Natural killer cell (primary cell): ENCODE measurements at regions not wholly inside any gene's neighbourhood (a gene's known extent, or its start where the extent isn't known, plus 50 kb on each side); places are given as distances from the start of the nearest gene placed in this dataset.

Source experiments
- ATAC-seq, 3 donors: fragments of 150-1000 bp in 2 of 3; fragments of 200-7000 bp in 1 of 3; cut with Tn5 transposase; 1 replicate in 1 of 3; 2 replicates in 2 of 3; pipeline ENCODE4 v1.10.0; 2021; ENCODE audit warnings: mild to moderate bottlenecking in 2 of 3, moderate library complexity in 2 of 3
- DNase-seq, 2 donors: peaks; one replicate each; pipeline versions ENCODE4 v3.0.0 to v3.0.0-alpha.2; 2013 to 2021; ENCODE audit warnings: mixed read lengths in 1 of 2
- H3K27ac ChIP-seq: one replicate; pipeline ENCODE4 v1.5.1; 2013; ENCODE audit warnings: mild to moderate bottlenecking, low read length
- H3K27me3 ChIP-seq: one replicate; pipeline ENCODE4 v1.6.1; 2013; ENCODE audit warnings: low read length; ENCODE audit not compliant: control insufficient read depth, insufficient read depth
- H3K36me3 ChIP-seq: one replicate; pipeline ENCODE4 v1.6.1; 2013; ENCODE audit warnings: low read length; ENCODE audit not compliant: control insufficient read depth, insufficient read depth
- H3K4me1 ChIP-seq: one replicate; pipeline ENCODE4 v1.6.1; 2013; ENCODE audit warnings: low read length; ENCODE audit not compliant: control insufficient read depth, insufficient read depth
- H3K4me3 ChIP-seq: one replicate; pipeline ENCODE4 v1.5.1; 2013; ENCODE audit warnings: low read length
- H3K9me3 ChIP-seq: one replicate; pipeline ENCODE4 v1.6.1; 2013; ENCODE audit warnings: low read length; ENCODE audit not compliant: control insufficient read depth, insufficient read depth
- H3K27ac Mint-ChIP-seq, 2 donors: one replicate each; pipeline ENCODE4 v1.8.0; 2022; ENCODE audit warnings: mild to moderate bottlenecking in 2 of 2, mixed read lengths in 2 of 2, moderate library complexity in 1 of 2
- H3K27me3 Mint-ChIP-seq, 2 donors: one replicate each; pipeline ENCODE4 v1.8.0; 2022; ENCODE audit warnings: low read depth in 2 of 2, mixed read lengths in 2 of 2
- H3K36me3 Mint-ChIP-seq: one replicate; pipeline ENCODE4 v1.8.0; 2022; ENCODE audit warnings: mixed read lengths
- H3K4me1 Mint-ChIP-seq, 2 donors: one replicate each; pipeline ENCODE4 v1.8.0; 2022; ENCODE audit warnings: mixed read lengths in 2 of 2
- H3K4me3 Mint-ChIP-seq: one replicate; pipeline ENCODE4 v1.8.0; 2022; ENCODE audit warnings: mild to moderate bottlenecking, moderate library complexity, mixed read lengths
- H3K9me3 Mint-ChIP-seq, 2 donors: one replicate each; pipeline ENCODE4 v1.8.0; 2022; ENCODE audit warnings: mixed read lengths in 2 of 2
- WGBS: methylation state at CpG from one replicate; pipeline ENCODE4 v1.1.7; 2013; ENCODE audit warnings: missing lambda C conversion rate; ENCODE audit not compliant: insufficient coverage; 5-methylcytosine and 5-hydroxymethylcytosine counted together
- intact Hi-C: fragments of 100-400 bp; cut with micrococcal nuclease; formaldehyde crosslinking; loops from one replicate; pipeline ENCODE4 v1.14.2; 2022
- TF ChIP-seq, protein P1 (sequence below): fragments of 200-600 bp; IDR thresholded peaks from one replicate; pipeline ENCODE4 v1.8.0; 2022; ENCODE audit warnings: antibody characterized with exemption

DNA sequence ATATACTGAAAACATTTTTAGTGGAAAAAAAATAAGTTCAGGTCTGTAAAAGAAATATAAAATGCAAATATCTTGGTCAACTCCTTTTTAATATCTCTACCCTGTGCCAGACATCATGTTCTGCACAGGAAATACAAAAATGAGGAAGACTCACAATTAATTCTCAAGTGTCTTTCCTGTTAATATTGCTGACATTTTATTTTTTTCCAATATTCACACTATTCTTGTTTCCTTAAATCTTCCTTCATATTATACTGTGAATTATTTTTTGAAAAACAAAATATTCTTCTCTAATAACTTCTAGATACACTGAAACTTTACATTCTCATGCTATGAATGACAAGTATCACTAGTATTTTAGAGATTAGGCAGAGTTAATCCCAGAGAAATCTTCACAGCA lies 334.7 kb upstream of the FTMT start:
- no peak overlapping the region for H3K27ac ChIP-seq
- H3K36me3 Mint-ChIP-seq = no peaks in the 10 kb centered on the region
- intact Hi-C loops = no loop called here
- no peaks in the 10 kb centered on the region for H3K9me3 ChIP-seq
- TF ChIP-seq, protein P1, sequence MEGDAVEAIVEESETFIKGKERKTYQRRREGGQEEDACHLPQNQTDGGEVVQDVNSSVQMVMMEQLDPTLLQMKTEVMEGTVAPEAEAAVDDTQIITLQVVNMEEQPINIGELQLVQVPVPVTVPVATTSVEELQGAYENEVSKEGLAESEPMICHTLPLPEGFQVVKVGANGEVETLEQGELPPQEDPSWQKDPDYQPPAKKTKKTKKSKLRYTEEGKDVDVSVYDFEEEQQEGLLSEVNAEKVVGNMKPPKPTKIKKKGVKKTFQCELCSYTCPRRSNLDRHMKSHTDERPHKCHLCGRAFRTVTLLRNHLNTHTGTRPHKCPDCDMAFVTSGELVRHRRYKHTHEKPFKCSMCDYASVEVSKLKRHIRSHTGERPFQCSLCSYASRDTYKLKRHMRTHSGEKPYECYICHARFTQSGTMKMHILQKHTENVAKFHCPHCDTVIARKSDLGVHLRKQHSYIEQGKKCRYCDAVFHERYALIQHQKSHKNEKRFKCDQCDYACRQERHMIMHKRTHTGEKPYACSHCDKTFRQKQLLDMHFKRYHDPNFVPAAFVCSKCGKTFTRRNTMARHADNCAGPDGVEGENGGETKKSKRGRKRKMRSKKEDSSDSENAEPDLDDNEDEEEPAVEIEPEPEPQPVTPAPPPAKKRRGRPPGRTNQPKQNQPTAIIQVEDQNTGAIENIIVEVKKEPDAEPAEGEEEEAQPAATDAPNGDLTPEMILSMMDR = no peak
- no peaks in the 10 kb centered on the region for H3K27me3 ChIP-seq
- ATAC-seq = no peak
- H3K4me1 Mint-ChIP-seq = no peaks in the 10 kb centered on the region
- H3K27ac Mint-ChIP-seq = no peak overlapping the region
- H3K4me1 ChIP-seq = no peaks in the 10 kb centered on the region
- no peak overlapping the region for H3K4me3 ChIP-seq
- H3K9me3 Mint-ChIP-seq = peaks cover 9 to 24% of the 10 kb centered on the region in 2 donors
- no peaks in the 10 kb centered on the region for H3K27me3 Mint-ChIP-seq
- no peaks in the 10 kb centered on the region for H3K36me3 ChIP-seq
- no peak overlapping the region for H3K4me3 Mint-ChIP-seq
- DNase-seq = no peak

DNA sequence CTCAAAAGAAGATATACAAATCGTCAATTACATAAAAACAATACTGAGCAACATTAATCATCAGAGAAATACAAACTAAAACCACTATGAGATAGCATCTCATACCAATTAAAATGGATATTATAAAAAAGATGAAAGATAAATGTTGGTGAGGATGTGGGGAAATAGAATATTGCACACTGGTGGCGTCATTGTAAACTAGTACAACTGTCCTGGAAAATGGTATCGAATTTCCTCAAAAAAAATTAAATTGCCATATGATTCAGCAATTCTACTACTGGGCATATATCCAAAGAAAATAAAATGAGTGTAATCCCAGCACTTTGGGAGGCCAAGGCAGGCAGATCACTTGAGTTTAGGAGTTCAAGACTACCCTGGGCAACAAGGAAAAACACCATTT lies 326.0 kb upstream of the FTMT start:
- Mint-ChIP-seq H3K36me3 (no peaks in the 10 kb centered on the region), H3K27ac (no peak overlapping the region), H3K27me3 (no peaks in the 10 kb centered on the region), H3K4me1 (no peaks in the 10 kb centered on the region), H3K9me3 (peaks cover 17 to 30% of the 10 kb centered on the region in 2 donors), H3K4me3 (no peak overlapping the region)
- DNase-seq (no peak), ATAC-seq (no peak)
- Histone ChIP-seq H3K4me1 (no peaks in the 10 kb centered on the region), H3K27me3 (no peaks in the 10 kb centered on the region), H3K4me3 (no peak overlapping the region), H3K27ac (no peak overlapping the region), H3K9me3 (no peaks in the 10 kb centered on the region), H3K36me3 (no peaks in the 10 kb centered on the region)
- intact Hi-C loops = no loop called here
- TF ChIP-seq, protein P1 = no peak
- WGBS = 60% methylated on average over 1 of the region's 3 CpGs

- Histone ChIP-seq H3K4me3 (no peak overlapping the region), H3K4me1 (no peaks in the 10 kb centered on the region), H3K36me3 (no peaks in the 10 kb centered on the region), H3K9me3 (no peaks in the 10 kb centered on the region), H3K27ac (no peak overlapping the region), H3K27me3 (no peaks in the 10 kb centered on the region)
- H3K27me3 Mint-ChIP-seq = no peaks in the 10 kb centered on the region
- DNase-seq (no peak), ATAC-seq (no peak)
- no peak overlapping the region for H3K4me3 Mint-ChIP-seq
- H3K9me3 Mint-ChIP-seq = peaks cover 17 to 27% of the 10 kb centered on the region in 2 donors
- intact Hi-C loops = no loop called here
- H3K4me1 Mint-ChIP-seq = no peaks in the 10 kb centered on the region
- no peak overlapping the region for H3K27ac Mint-ChIP-seq
- TF ChIP-seq, protein P1 = no peak
- WGBS = no CpG with 5 or more reads among the region's 1 CpG
- no peaks in the 10 kb centered on the region for H3K36me3 Mint-ChIP-seq
These were observed 324.8 kb upstream of the FTMT start for GRCh38 chr5:121526908-121527307.

DNA sequence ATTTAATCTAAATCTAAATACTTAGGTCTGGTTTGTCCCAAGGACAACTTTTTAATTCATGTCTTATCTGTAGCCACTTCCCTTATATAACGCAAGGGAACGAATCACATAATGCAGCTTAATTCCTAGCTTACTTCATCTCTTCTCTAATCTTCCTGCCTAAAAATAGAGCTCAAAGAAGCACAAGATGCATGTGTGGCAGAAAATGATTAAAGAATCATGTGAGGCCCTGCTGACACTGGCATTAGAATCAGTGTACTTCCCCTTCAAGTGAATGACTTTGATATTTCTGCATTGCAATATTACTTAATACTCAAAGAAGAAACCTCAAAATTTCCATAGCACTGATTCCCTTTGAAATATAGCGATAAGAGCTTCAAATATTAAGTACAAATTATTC lies 317.9 kb upstream of the FTMT start:
- Mint-ChIP-seq H3K4me3 (no peak overlapping the region), H3K36me3 (no peaks in the 10 kb centered on the region), H3K4me1 (no peaks in the 10 kb centered on the region), H3K27ac (no peak overlapping the region), H3K9me3 (peaks cover 16 to 19% of the 10 kb centered on the region in 2 donors), H3K27me3 (no peaks in the 10 kb centered on the region)
- H3K27me3 ChIP-seq = no peaks in the 10 kb centered on the region
- H3K4me3 ChIP-seq = no peak overlapping the region
- H3K4me1 ChIP-seq = no peaks in the 10 kb centered on the region
- peaks cover 13% of the 10 kb centered on the region for H3K9me3 ChIP-seq
- 76% methylated on average over 2 of the region's 3 CpGs for WGBS
- H3K36me3 ChIP-seq = no peaks in the 10 kb centered on the region
- TF ChIP-seq, protein P1 = no peak
- no peak overlapping the region for H3K27ac ChIP-seq
- DNase-seq (no peak), ATAC-seq (no peak)
- intact Hi-C loops = no loop called here
